IMR-90 (cell line): ENCODE measurements at regions not wholly inside any gene's neighbourhood (a gene's known extent, or its start where the extent isn't known, plus 50 kb on each side); places are given as distances from the start of the nearest gene placed in this dataset.

Source experiments
- ATAC-seq: fragments of 200-7000 bp; cut with Tn5 transposase; 2 replicates; pipeline ENCODE4 v1.9.1; 2020; ENCODE audit warnings: low read depth, mild to moderate bottlenecking, moderate library complexity
- BruUV-seq: library from RNA; stranded (reverse); fragments of 400-500 nt; replicated peaks from 2 replicates; lab custom pipeline; 2021; lab: Mats Ljungman, UMichigan
- CTCF ChIA-PET: fragments of 300-600 bp; formaldehyde crosslinking; extraction: SDS; loops from one replicate; lab custom pipeline; 2021; ENCODE audit warnings: antibody characterized with exemption; lab: Yijun Ruan, JAX
- POLR2A ChIA-PET: fragments of 300-600 bp; sonication (Branson Sonifier 250); formaldehyde crosslinking; loops from one replicate; lab custom pipeline; 2022; ENCODE audit warnings: antibody characterized with exemption; ENCODE audit not compliant: unreplicated experiment; lab: Charles Lee
- DNase-seq: peaks from one replicate; pipeline ENCODE4 v3.0.0; 2013
- H2AFZ ChIP-seq: replicated peaks from 2 replicates; pipeline ENCODE3; 2013; ENCODE audit warnings: low read length, mild to moderate bottlenecking; ENCODE audit not compliant: poor library complexity
- H2AK5ac ChIP-seq: 2 replicates; pipeline ENCODE4 v1.6.1; 2013; ENCODE audit warnings: low read depth, low read length, inconsistent platforms
- H2AK9ac ChIP-seq: replicated peaks from 2 replicates; pipeline ENCODE3; 2013; ENCODE audit warnings: mild to moderate bottlenecking, low read depth, low read length, moderate library complexity; ENCODE audit not compliant: poor library complexity
- H2BK120ac ChIP-seq: 2 replicates; pipeline ENCODE4 v1.6.1; 2013; ENCODE audit warnings: low read depth, low read length, inconsistent platforms
- H2BK15ac ChIP-seq: 3 replicates; pipeline ENCODE4 v1.6.1; 2013; ENCODE audit warnings: low read depth, low read length, inconsistent platforms
- H2BK20ac ChIP-seq: 2 replicates; pipeline ENCODE4 v1.6.1; 2013; ENCODE audit warnings: low read depth, mild to moderate bottlenecking, inconsistent platforms, low read length, moderate library complexity
- H2BK5ac ChIP-seq: 2 replicates; pipeline ENCODE4 v1.6.1; 2013; ENCODE audit warnings: mild to moderate bottlenecking, low read depth, low read length, inconsistent platforms; ENCODE audit not compliant: poor library complexity, severe bottlenecking
- H3K14ac ChIP-seq: replicated peaks from 2 replicates; pipeline ENCODE4 v1.6.1; 2013; ENCODE audit warnings: low read depth, low read length, inconsistent platforms
- H3K18ac ChIP-seq: 2 replicates; pipeline ENCODE4 v1.6.1; 2013; ENCODE audit warnings: low read depth, low read length, control low read depth
- H3K23ac ChIP-seq: 2 replicates; pipeline ENCODE4 v1.6.1; 2013; ENCODE audit warnings: low read depth, low read length, inconsistent platforms
- H3K27ac ChIP-seq: 2 replicates; pipeline ENCODE4 v1.5.1; 2013; ENCODE audit warnings: mild to moderate bottlenecking, control low read depth, low read length; ENCODE audit not compliant: insufficient read depth
- H3K27me3 ChIP-seq: 2 replicates; pipeline ENCODE4 v1.6.1; 2013; ENCODE audit warnings: low read length; ENCODE audit not compliant: control insufficient read depth, insufficient read depth
- H3K36me3 ChIP-seq: 2 replicates; pipeline ENCODE4 v1.6.1; 2013; ENCODE audit warnings: low read length, mixed read lengths; ENCODE audit not compliant: control insufficient read depth, insufficient read depth
- H3K4ac ChIP-seq: 2 replicates; pipeline ENCODE4 v1.6.1; 2013; ENCODE audit warnings: low read depth, low read length, inconsistent platforms
- H3K4me1 ChIP-seq: 2 replicates; pipeline ENCODE4 v1.6.1; 2013; ENCODE audit warnings: low read length, mixed read lengths; ENCODE audit not compliant: control insufficient read depth, insufficient read depth
- H3K4me2 ChIP-seq: 2 replicates; pipeline ENCODE4 v1.6.1; 2013; ENCODE audit warnings: low read depth, mild to moderate bottlenecking, control low read depth, low read length, moderate library complexity
- H3K4me3 ChIP-seq: 2 replicates; pipeline ENCODE4 v1.5.1; 2013; ENCODE audit warnings: low read depth, mild to moderate bottlenecking, control low read depth, low read length, moderate library complexity; ENCODE audit not compliant: insufficient read depth
- H3K56ac ChIP-seq: 2 replicates; pipeline ENCODE4 v1.6.1; 2013; ENCODE audit warnings: low read length, inconsistent platforms; ENCODE audit not compliant: insufficient read depth; ENCODE audit errors: extremely low read depth
- H3K79me1 ChIP-seq, 2 experiments: 2 replicates each; pipeline ENCODE4 v1.6.1; 2013; ENCODE audit warnings: low read length in 2 of 2, inconsistent platforms in 1 of 2, low read depth in 1 of 2
- H3K9ac ChIP-seq: 2 replicates; pipeline ENCODE4 v1.6.1; 2013; ENCODE audit warnings: low read depth, low read length, control low read depth
- H3K9me1 ChIP-seq: 2 replicates; pipeline ENCODE4 v1.6.1; 2013; ENCODE audit warnings: low read length, inconsistent platforms; ENCODE audit not compliant: insufficient read depth
- H3K9me3 ChIP-seq: 2 replicates; pipeline ENCODE4 v1.6.1; 2013; ENCODE audit warnings: low read length; ENCODE audit not compliant: control insufficient read depth, insufficient read depth
- H4K20me1 ChIP-seq: 2 replicates; pipeline ENCODE4 v1.6.1; 2013; ENCODE audit warnings: low read length, inconsistent platforms; ENCODE audit not compliant: insufficient read depth
- H4K5ac ChIP-seq: 2 replicates; pipeline ENCODE4 v1.6.1; 2013; ENCODE audit warnings: mild to moderate bottlenecking, low read depth, low read length, control low read depth
- H4K8ac ChIP-seq, 2 experiments: 2 replicates each; pipeline ENCODE4 v1.6.1; 2013; ENCODE audit warnings: low read depth in 2 of 2, low read length in 2 of 2, control low read depth in 1 of 2, inconsistent platforms in 1 of 2
- H4K91ac ChIP-seq: 2 replicates; pipeline ENCODE4 v1.6.1; 2013; ENCODE audit warnings: low read depth, low read length, inconsistent platforms; ENCODE audit not compliant: insufficient read depth
- BHLHE40 ChIP-seq: fragments of 150-350 bp; IDR thresholded peaks from 2 replicates; pipeline ENCODE4 v1.6.1; 2016; ENCODE audit warnings: mild to moderate bottlenecking, low read depth, low read length
- CEBPB ChIP-seq: IDR thresholded peaks from 2 replicates; pipeline ENCODE4 v1.6.1; 2012; ENCODE audit warnings: low read depth, low read length, improper control_type of control experiment
- CHD1 ChIP-seq: IDR thresholded peaks from 2 replicates; pipeline ENCODE4 v1.6.1; 2012; ENCODE audit warnings: low read depth, low read length, improper control_type of control experiment
- MAFK ChIP-seq: IDR thresholded peaks from 2 replicates; pipeline ENCODE4 v1.6.1; 2012; ENCODE audit warnings: low read depth, low read length, improper control_type of control experiment
- MAZ ChIP-seq: IDR thresholded peaks from 2 replicates; pipeline ENCODE4 v1.6.1; 2012; ENCODE audit warnings: low read depth, mild to moderate bottlenecking, low read length, improper control_type of control experiment, moderate library complexity, borderline replicate concordance
- NFE2L2 ChIP-seq: fragments of 150-350 bp; IDR thresholded peaks from 2 replicates; pipeline ENCODE4 v1.6.1; 2016; ENCODE audit warnings: low read depth, mild to moderate bottlenecking, low read length
- RFX5 ChIP-seq: IDR thresholded peaks from 2 replicates; pipeline ENCODE4 v1.8.0; 2012; ENCODE audit warnings: low read depth, mild to moderate bottlenecking, low read length, moderate library complexity
- SMC3 ChIP-seq: fragments of 150-350 bp; IDR thresholded peaks from 2 replicates; pipeline ENCODE4 v1.6.1; 2016; ENCODE audit warnings: low read depth, mild to moderate bottlenecking, antibody characterized with exemption, low read length, moderate library complexity
- WGBS, 2 experiments: methylation state at CpG; one replicate each; pipeline versions ENCODE4 v1.1.5 to v1.1.7; 2013; ENCODE audit warnings: missing lambda C conversion rate in 2 of 2; ENCODE audit not compliant: insufficient read length in 1 of 2; ENCODE audit errors: extremely low coverage in 2 of 2; 5-methylcytosine and 5-hydroxymethylcytosine counted together
- dilution Hi-C: fragments of 300-500 bp; cut with HindIII; formaldehyde crosslinking; loops from one replicate; pipeline ENCODE4 v1.14.3; 2018; ENCODE audit warnings: low sequenced_read_pairs; ENCODE audit not compliant: unreplicated experiment
- in situ Hi-C: fragments of 300-500 bp; cut with MboI; formaldehyde crosslinking; loops from 3 replicates; pipeline ENCODE4 v1.14.3; 2019; ENCODE audit warnings: low sequenced_read_pairs, inconsistent platforms, mixed read lengths
- intact Hi-C: fragments of 100-400 bp; cut with micrococcal nuclease; formaldehyde crosslinking; loops from 2 replicates; pipeline ENCODE4 v1.10.0; 2022
- TF ChIP-seq, protein P1 (sequence below): fragments of 150-350 bp; IDR thresholded peaks from 2 replicates; pipeline ENCODE4 v1.6.1; 2016; ENCODE audit warnings: low read depth, mild to moderate bottlenecking, low read length, moderate library complexity, borderline replicate concordance
- TF ChIP-seq, protein P2 (sequence below): fragments of 150-350 bp; IDR thresholded peaks from 2 replicates; pipeline ENCODE4 v1.6.1; 2017; ENCODE audit warnings: mild to moderate bottlenecking, antibody characterized with exemption, low read length, low read depth

DNA sequence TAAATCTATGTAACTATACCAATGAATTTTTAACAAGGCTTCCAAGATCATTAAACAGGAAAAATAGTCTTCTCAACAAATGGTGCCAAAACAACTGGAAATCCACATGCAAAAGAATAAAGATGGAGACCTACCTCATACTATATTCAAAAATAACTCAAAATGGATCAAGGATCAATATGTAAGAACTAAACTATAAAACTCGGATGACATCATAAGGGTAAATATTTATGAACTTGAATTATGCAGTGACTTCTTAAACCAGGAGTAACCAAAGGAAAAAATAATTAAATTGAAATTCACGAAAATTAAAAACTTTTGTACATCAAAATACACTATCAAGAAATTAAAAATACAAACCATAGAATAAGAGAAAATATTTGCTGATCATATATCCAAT is 728.7 kb upstream of the GHITM start:
- Histone ChIP-seq H2AK5ac (no peak overlapping the region), H4K8ac (no peak overlapping the region), H3K14ac (no peak overlapping the region), H3K23ac (no peak overlapping the region), H3K4ac (no peak overlapping the region), H2BK120ac (no peak overlapping the region), H3K36me3 (no peaks in the 10 kb centered on the region), H3K79me1 (no peaks in the 10 kb centered on the region), H4K91ac (no peak overlapping the region), H3K56ac (no peak overlapping the region), H2BK20ac (no peak overlapping the region), H3K27me3 (no peaks in the 10 kb centered on the region), H2BK15ac (no peak overlapping the region), H3K4me3 (no peak overlapping the region), H2AFZ (no peak overlapping the region), H3K9me1 (no peaks in the 10 kb centered on the region), H4K5ac (no peak overlapping the region), H2AK9ac (no peak overlapping the region), H3K4me1 (no peaks in the 10 kb centered on the region), H3K9me3 (no peaks in the 10 kb centered on the region), H2BK5ac (no peak overlapping the region), H3K27ac (no peak overlapping the region), H3K9ac (no peak overlapping the region), H3K4me2 (no peak overlapping the region), H4K20me1 (no peaks in the 10 kb centered on the region), H3K18ac (no peak overlapping the region)
- DNase-seq, result no peak
- dilution Hi-C loops (no loop called here), intact Hi-C loops (no loop called here), in situ Hi-C loops (no loop called here)
- no peak for ATAC-seq
- WGBS, 2 experiments, result no CpG with 5 or more reads among the region's 2 CpGs
- CTCF ChIA-PET, result no interaction called here
- POLR2A ChIA-PET, result no interaction called here
- BruUV-seq, result no TSS peak
- TF ChIP-seq, protein P1, sequence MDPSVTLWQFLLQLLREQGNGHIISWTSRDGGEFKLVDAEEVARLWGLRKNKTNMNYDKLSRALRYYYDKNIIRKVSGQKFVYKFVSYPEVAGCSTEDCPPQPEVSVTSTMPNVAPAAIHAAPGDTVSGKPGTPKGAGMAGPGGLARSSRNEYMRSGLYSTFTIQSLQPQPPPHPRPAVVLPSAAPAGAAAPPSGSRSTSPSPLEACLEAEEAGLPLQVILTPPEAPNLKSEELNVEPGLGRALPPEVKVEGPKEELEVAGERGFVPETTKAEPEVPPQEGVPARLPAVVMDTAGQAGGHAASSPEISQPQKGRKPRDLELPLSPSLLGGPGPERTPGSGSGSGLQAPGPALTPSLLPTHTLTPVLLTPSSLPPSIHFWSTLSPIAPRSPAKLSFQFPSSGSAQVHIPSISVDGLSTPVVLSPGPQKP, result no peak
- TF ChIP-seq, protein P2, sequence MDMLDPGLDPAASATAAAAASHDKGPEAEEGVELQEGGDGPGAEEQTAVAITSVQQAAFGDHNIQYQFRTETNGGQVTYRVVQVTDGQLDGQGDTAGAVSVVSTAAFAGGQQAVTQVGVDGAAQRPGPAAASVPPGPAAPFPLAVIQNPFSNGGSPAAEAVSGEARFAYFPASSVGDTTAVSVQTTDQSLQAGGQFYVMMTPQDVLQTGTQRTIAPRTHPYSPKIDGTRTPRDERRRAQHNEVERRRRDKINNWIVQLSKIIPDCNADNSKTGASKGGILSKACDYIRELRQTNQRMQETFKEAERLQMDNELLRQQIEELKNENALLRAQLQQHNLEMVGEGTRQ, result no peak
- TF ChIP-seq CEBPB (no peak), CHD1 (no peak), SMC3 (no peak), NFE2L2 (no peak), BHLHE40 (no peak), MAFK (no peak), MAZ (no peak), RFX5 (no peak)
